ENCODE measurements at regions not wholly inside any gene's neighbourhood (a gene's known extent, or its start where the extent isn't known, plus 50 kb on each side); places are given as distances from the start of the nearest gene placed in this dataset.

- no peak for DNase-seq
- no peak for ATAC-seq
- intact Hi-C loops (cut with DNase I), result no loop called here
These were observed 157.2 kb upstream of the CDH18 start for GRCh38 chr5:20145240-20145639.

GRCh38 chr5:20129501-20129900, 141.5 kb upstream of the CDH18 start:
- intact Hi-C loops (cut with DNase I), result no loop called here
- ATAC-seq (no peak), DNase-seq (no peak)

GRCh38 chr5:20128343-20128742, 140.3 kb upstream of the CDH18 start:
- no peak for ATAC-seq
- intact Hi-C loops (cut with DNase I), result no loop called here
- no peak for DNase-seq

- intact Hi-C loops (cut with DNase I), result no loop called here
These were observed 126.5 kb upstream of the CDH18 start for GRCh38 chr5:20114526-20114925.

GRCh38 chr5:20113931-20114330, 125.9 kb upstream of the CDH18 start:
- no peak for DNase-seq
- no peak for ATAC-seq
- intact Hi-C loops (cut with DNase I), result no loop called here

More at GRCh38 chr5:20114526-20114925, 126.5 kb upstream of the CDH18 start:
- ATAC-seq, result no peak
- no peak for DNase-seq

GRCh38 chr5:20113031-20113715, 125.2 kb upstream of the CDH18 start:
- no peak for DNase-seq
- intact Hi-C loops (cut with DNase I), result no loop called here
- peak in 1 of 2 donors; percentile 73 for ATAC-seq

- DNase-seq (no peak), ATAC-seq (no peak)
- intact Hi-C loops (cut with DNase I), result no loop called here
These were observed 121.3 kb upstream of the CDH18 start for GRCh38 chr5:20109326-20109725.

GRCh38 chr5:20105915-20106314, 117.9 kb upstream of the CDH18 start:
- intact Hi-C loops (cut with DNase I), result no loop called here
- ATAC-seq (no peak), DNase-seq (no peak)

GRCh38 chr5:20102293-20102692, 114.3 kb upstream of the CDH18 start:
- intact Hi-C loops (cut with DNase I), result no loop called here
- DNase-seq, result no peak
- no peak for ATAC-seq

GRCh38 chr5:20098694-20099093, 110.7 kb upstream of the CDH18 start:
- DNase-seq, result no peak
- no peak for ATAC-seq
- intact Hi-C loops (cut with DNase I), result no loop called here

- no peak for ATAC-seq
- intact Hi-C loops (cut with DNase I), result no loop called here
- DNase-seq, result no peak
These were observed 100.4 kb upstream of the CDH18 start for GRCh38 chr5:20088361-20088760.

- DNase-seq (no peak), ATAC-seq (peak in 1 of 2 donors; percentile 50)
- intact Hi-C loops (cut with DNase I), result no loop called here
These were observed 99.3 kb upstream of the CDH18 start for GRCh38 chr5:20087299-20087698.

GRCh38 chr5:20077186-20077585, 89.2 kb upstream of the CDH18 start:
- intact Hi-C loops (cut with DNase I), result no loop called here
- DNase-seq, result no peak
- no peak for ATAC-seq

GRCh38 chr5:20056933-20057332, 68.9 kb upstream of the CDH18 start:
- intact Hi-C loops (cut with DNase I), result no loop called here
- no peak for ATAC-seq
- no peak for DNase-seq

- intact Hi-C loops (cut with DNase I), result no loop called here
- DNase-seq, result no peak
- no peak for ATAC-seq
These were observed 67.3 kb upstream of the CDH18 start for GRCh38 chr5:20055301-20055700.

- intact Hi-C loops (cut with DNase I), result no loop called here
- DNase-seq (no peak), ATAC-seq (no peak)
These were observed 62.3 kb upstream of the CDH18 start for GRCh38 chr5:20050262-20050661.

GRCh38 chr5:20044460-20044859, 56.5 kb upstream of the CDH18 start:
- no peak for ATAC-seq
- intact Hi-C loops (cut with DNase I), result no loop called here

GRCh38 chr5:20041326-20042274, 53.6 kb upstream of the CDH18 start:
- DNase-seq (no peak), ATAC-seq (no peak)
- intact Hi-C loops (cut with DNase I), result no loop called here

More at GRCh38 chr5:20044460-20044859, 56.5 kb upstream of the CDH18 start:
- no peak for DNase-seq

GRCh38 chr5:20040901-20041300, 52.9 kb upstream of the CDH18 start:
- ATAC-seq, result no peak
- no peak for DNase-seq
- intact Hi-C loops (cut with DNase I), result no loop called here
